ENCODE measurements at regions not wholly inside any gene's neighbourhood (a gene's known extent, or its start where the extent isn't known, plus 50 kb on each side); places are given as distances from the start of the nearest gene placed in this dataset.

- no peaks in the 10 kb centered on the region for H3K79me2 ChIP-seq (replicated peaks; ENCODE audit: insufficient read depth, low read length)
- no peaks in the 10 kb centered on the region for H3K36me3 ChIP-seq (ENCODE audit: insufficient read depth, low read length)
- H2AFZ ChIP-seq (ENCODE audit: low read depth, low read length), result no peak overlapping the region
- H3F3A ChIP-seq (ENCODE audit: insufficient read depth, low read length, poor library complexity, severe bottlenecking), result no peaks in the 10 kb centered on the region
- H3K9me3 ChIP-seq (ENCODE audit: low read length), result no peaks in the 10 kb centered on the region
- H3K9me2 ChIP-seq (ENCODE audit: insufficient read depth, low read length), result no peaks in the 10 kb centered on the region
- no peak overlapping the region for H3K4me3 ChIP-seq (ENCODE audit: low read length)
- H4K20me1 ChIP-seq (ENCODE audit: insufficient read depth), result no peaks in the 10 kb centered on the region
- TF ChIP-seq SMC3 (conservative IDR thresholded peaks at IDR 0.05; ENCODE audit: poor library complexity) (no peak), TAF1 (IDR thresholded peaks at IDR 0.05; ENCODE audit: low read depth) (no peak), POLR2AphosphoS5 (IDR thresholded peaks at IDR 0.05) (no peak), EZH2 (IDR thresholded peaks at IDR 0.05; ENCODE audit: borderline replicate concordance, insufficient read depth, low read length, poor library complexity, severe bottlenecking) (no peak), CTCF (IDR thresholded peaks at IDR 0.05; ENCODE audit: poor library complexity, severe bottlenecking) (no peak), RAD21 (conservative IDR thresholded peaks at IDR 0.05) (no peak), EP300 (conservative IDR thresholded peaks at IDR 0.05; ENCODE audit: poor library complexity, severe bottlenecking) (no peak), REST (IDR thresholded peaks at IDR 0.05; ENCODE audit: borderline replicate concordance) (no peak), MXI1 (conservative IDR thresholded peaks at IDR 0.05; ENCODE audit: poor library complexity, severe bottlenecking) (no peak)
- no peaks in the 10 kb centered on the region for H3K27me3 ChIP-seq (ENCODE audit: insufficient read depth, low read depth, low read length)
- H3K27ac ChIP-seq (ENCODE audit: low read length), result no peak overlapping the region
- no peak overlapping the region for H3K9ac ChIP-seq (ENCODE audit: low read length)
- no peak overlapping the region for H3K4me2 ChIP-seq (ENCODE audit: low read length)
Measured at GRCh38 chr12:66739940-66740651, 61.2 kb upstream of the GRIP1 start.

- no peak overlapping the region for H3K9ac ChIP-seq (ENCODE audit: low read length)
- H3K79me2 ChIP-seq (replicated peaks; ENCODE audit: insufficient read depth, low read length), result no peaks in the 10 kb centered on the region
- no peaks in the 10 kb centered on the region for H4K20me1 ChIP-seq (ENCODE audit: insufficient read depth)
- no peaks in the 10 kb centered on the region for H3K9me2 ChIP-seq (ENCODE audit: insufficient read depth, low read length)
- H3F3A ChIP-seq (ENCODE audit: insufficient read depth, low read length, poor library complexity, severe bottlenecking), result no peaks in the 10 kb centered on the region
- TF ChIP-seq MXI1 (conservative IDR thresholded peaks at IDR 0.05; ENCODE audit: poor library complexity, severe bottlenecking) (no peak), TAF1 (IDR thresholded peaks at IDR 0.05; ENCODE audit: low read depth) (no peak), REST (IDR thresholded peaks at IDR 0.05; ENCODE audit: borderline replicate concordance) (no peak), SMC3 (conservative IDR thresholded peaks at IDR 0.05; ENCODE audit: poor library complexity) (no peak), RAD21 (conservative IDR thresholded peaks at IDR 0.05) (no peak), EZH2 (IDR thresholded peaks at IDR 0.05; ENCODE audit: borderline replicate concordance, insufficient read depth, low read length, poor library complexity, severe bottlenecking) (no peak), EP300 (conservative IDR thresholded peaks at IDR 0.05; ENCODE audit: poor library complexity, severe bottlenecking) (no peak), POLR2AphosphoS5 (IDR thresholded peaks at IDR 0.05) (no peak), CTCF (IDR thresholded peaks at IDR 0.05; ENCODE audit: poor library complexity, severe bottlenecking) (no peak)
- no peaks in the 10 kb centered on the region for H3K9me3 ChIP-seq (ENCODE audit: low read length)
- H3K4me3 ChIP-seq (ENCODE audit: low read length), result no peak overlapping the region
- H3K36me3 ChIP-seq (ENCODE audit: insufficient read depth, low read length), result no peaks in the 10 kb centered on the region
- H3K27ac ChIP-seq (ENCODE audit: low read length), result no peak overlapping the region
- no peak overlapping the region for H2AFZ ChIP-seq (ENCODE audit: low read depth, low read length)
- H3K27me3 ChIP-seq (ENCODE audit: insufficient read depth, low read depth, low read length), result no peaks in the 10 kb centered on the region
- no peak overlapping the region for H3K4me2 ChIP-seq (ENCODE audit: low read length)
Measured at GRCh38 chr12:66740732-66741131, 61.9 kb upstream of the GRIP1 start.
